ENCODE measurements at regions not wholly inside any gene's neighbourhood (a gene's known extent, or its start where the extent isn't known, plus 50 kb on each side); places are given as distances from the start of the nearest gene placed in this dataset.

DNA sequence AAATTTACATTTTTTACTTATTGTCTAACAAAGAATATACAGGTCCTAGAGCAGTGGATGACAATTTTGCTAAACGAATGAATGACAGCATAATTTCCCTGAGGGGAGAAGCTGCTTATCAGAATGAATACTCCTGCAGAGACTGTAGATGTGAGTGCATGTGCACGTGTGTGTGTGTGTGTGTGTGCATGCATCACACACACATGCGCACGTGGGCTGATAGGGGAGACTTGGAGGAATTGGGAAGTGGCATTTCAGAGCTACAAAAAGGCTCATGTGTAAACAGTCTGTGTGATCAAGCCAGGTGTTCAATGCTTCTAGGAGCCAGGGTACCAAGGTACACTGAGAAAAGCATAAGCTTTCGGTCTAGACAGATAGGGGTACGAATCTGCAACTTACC is 93.5 kb upstream of the SASH1 start:
- Histone ChIP-seq H3K9me3 (replicated peaks in 1 of 2; ENCODE audit: control insufficient read depth in 1 of 2, insufficient read depth in 1 of 2, low read length in 2 of 2) (no peaks in the 10 kb centered on the region), H3K4me2 (replicated peaks; ENCODE audit: extremely low read depth, low read length, poor library complexity, severe bottlenecking) (no peak overlapping the region), H4K20me1 (ENCODE audit: insufficient read depth, low read length) (no peaks in the 10 kb centered on the region), H3K36me3 (replicated peaks in 1 of 2; ENCODE audit: control insufficient read depth in 1 of 2, insufficient read depth in 2 of 2, low read length in 2 of 2) (no peaks in the 10 kb centered on the region), H3K9ac (ENCODE audit: insufficient read depth, low read length, poor library complexity, severe bottlenecking) (no peak overlapping the region), H3K79me2 (ENCODE audit: insufficient read depth, low read length) (no peaks in the 10 kb centered on the region), H2AFZ (ENCODE audit: insufficient read depth, low read depth, low read length, poor library complexity, severe bottlenecking) (no peak overlapping the region), H3K4me1 (ENCODE audit: control insufficient read depth in 1 of 2, insufficient read depth in 2 of 2, low read length in 2 of 2) (no peaks in the 10 kb centered on the region), H3K27ac (ENCODE audit: low read depth in 1 of 2, low read length in 2 of 2) (no peak overlapping the region), H3K27me3 (ENCODE audit: control insufficient read depth in 2 of 2, insufficient read depth in 2 of 2, low read length in 2 of 2) (no peaks in the 10 kb centered on the region), H3K4me3 (replicated peaks in 1 of 3; ENCODE audit: low read depth in 2 of 3, low read length in 3 of 3) (no peak overlapping the region)
- Mint-ChIP-seq H3K27ac (no peak overlapping the region), H3K27me3 (ENCODE audit: low read depth in 3 of 3) (peaks cover 7 to 13% (median 7%) of the 10 kb centered on the region in 3 donors), H3K4me3 (no peak overlapping the region), H3K9me3 (peaks cover 0 to 3% (median 0%) of the 10 kb centered on the region in 7 donors), H3K36me3 (no peaks in the 10 kb centered on the region), H3K4me1 (no peaks in the 10 kb centered on the region)
- TF ChIP-seq, protein P1, sequence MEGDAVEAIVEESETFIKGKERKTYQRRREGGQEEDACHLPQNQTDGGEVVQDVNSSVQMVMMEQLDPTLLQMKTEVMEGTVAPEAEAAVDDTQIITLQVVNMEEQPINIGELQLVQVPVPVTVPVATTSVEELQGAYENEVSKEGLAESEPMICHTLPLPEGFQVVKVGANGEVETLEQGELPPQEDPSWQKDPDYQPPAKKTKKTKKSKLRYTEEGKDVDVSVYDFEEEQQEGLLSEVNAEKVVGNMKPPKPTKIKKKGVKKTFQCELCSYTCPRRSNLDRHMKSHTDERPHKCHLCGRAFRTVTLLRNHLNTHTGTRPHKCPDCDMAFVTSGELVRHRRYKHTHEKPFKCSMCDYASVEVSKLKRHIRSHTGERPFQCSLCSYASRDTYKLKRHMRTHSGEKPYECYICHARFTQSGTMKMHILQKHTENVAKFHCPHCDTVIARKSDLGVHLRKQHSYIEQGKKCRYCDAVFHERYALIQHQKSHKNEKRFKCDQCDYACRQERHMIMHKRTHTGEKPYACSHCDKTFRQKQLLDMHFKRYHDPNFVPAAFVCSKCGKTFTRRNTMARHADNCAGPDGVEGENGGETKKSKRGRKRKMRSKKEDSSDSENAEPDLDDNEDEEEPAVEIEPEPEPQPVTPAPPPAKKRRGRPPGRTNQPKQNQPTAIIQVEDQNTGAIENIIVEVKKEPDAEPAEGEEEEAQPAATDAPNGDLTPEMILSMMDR (IDR thresholded peaks at IDR 0.05) = no peak
- no peak for DNase-seq
- WGBS (ENCODE audit: insufficient coverage) = 77% methylated on average over 3 of the region's 6 CpGs
- intact Hi-C loops (cut with micrococcal nuclease) = no loop called here

DNA sequence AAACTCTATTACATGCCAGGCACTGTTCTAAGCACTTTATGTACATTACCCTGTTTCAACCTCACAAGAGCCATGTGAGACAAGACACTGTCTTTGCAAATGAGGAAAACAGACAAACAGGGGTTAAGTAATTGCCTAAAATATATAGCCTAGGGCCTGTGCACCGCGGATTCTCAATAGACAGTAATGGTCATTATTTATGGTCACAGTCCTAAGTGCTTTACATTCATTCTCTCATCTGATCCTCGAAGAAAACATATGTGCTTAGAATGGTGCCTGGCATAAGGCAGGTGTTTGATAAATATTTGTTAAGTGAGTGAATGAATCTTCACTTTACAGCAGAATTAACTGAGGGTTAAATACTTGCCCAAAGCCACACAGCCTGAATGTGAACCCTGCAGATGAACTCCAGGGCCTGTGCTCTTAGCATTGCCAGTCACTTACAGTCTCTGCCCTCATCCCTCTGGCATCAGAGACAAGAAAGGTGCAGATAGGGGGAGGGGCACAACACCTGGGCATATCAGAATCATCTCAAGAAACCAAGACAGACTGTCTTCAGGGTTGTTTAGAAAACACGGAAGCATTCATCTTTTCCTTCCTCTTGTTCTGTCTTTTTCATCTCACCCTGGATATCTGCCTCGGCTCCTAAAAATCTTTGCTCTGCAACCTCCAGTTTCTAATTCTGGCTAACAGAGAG is 92.8 kb upstream of the SASH1 start:
- intact Hi-C loops (cut with micrococcal nuclease) = no loop called here
- no peaks in the 10 kb centered on the region for H3K4me1 Mint-ChIP-seq
- H3K9ac ChIP-seq (ENCODE audit: insufficient read depth, low read length, poor library complexity, severe bottlenecking) = no peak overlapping the region

More for the DNA sequence above, 92.8 kb upstream of the SASH1 start:
- no peak overlapping the region for H3K4me3 ChIP-seq (replicated peaks in 1 of 3; ENCODE audit: low read depth in 2 of 3, low read length in 3 of 3)
- no peaks in the 10 kb centered on the region for H4K20me1 ChIP-seq (ENCODE audit: insufficient read depth, low read length)
- no peak overlapping the region for H3K27ac ChIP-seq (ENCODE audit: low read depth in 1 of 2, low read length in 2 of 2)
- Mint-ChIP-seq H3K36me3 (no peaks in the 10 kb centered on the region), H3K27me3 (ENCODE audit: low read depth in 3 of 3) (peaks cover 7 to 14% (median 7%) of the 10 kb centered on the region in 3 donors), H3K9me3 (peaks cover 0 to 3% (median 0%) of the 10 kb centered on the region in 7 donors), H3K4me3 (no peak overlapping the region), H3K27ac (no peak overlapping the region)
- H3K36me3 ChIP-seq (replicated peaks in 1 of 2; ENCODE audit: control insufficient read depth in 1 of 2, insufficient read depth in 2 of 2, low read length in 2 of 2) = no peaks in the 10 kb centered on the region
- no peaks in the 10 kb centered on the region for H3K4me1 ChIP-seq (ENCODE audit: control insufficient read depth in 1 of 2, insufficient read depth in 2 of 2, low read length in 2 of 2)
- H3K79me2 ChIP-seq (ENCODE audit: insufficient read depth, low read length) = no peaks in the 10 kb centered on the region
- TF ChIP-seq, protein P1 (IDR thresholded peaks at IDR 0.05) = no peak
- H3K27me3 ChIP-seq (ENCODE audit: control insufficient read depth in 2 of 2, insufficient read depth in 2 of 2, low read length in 2 of 2) = no peaks in the 10 kb centered on the region
- 100% methylated on average over 1 of the region's 5 CpGs for WGBS (ENCODE audit: insufficient coverage)
- H3K4me2 ChIP-seq (replicated peaks; ENCODE audit: extremely low read depth, low read length, poor library complexity, severe bottlenecking) = no peak overlapping the region
- no peak for DNase-seq
- H3K9me3 ChIP-seq (replicated peaks in 1 of 2; ENCODE audit: control insufficient read depth in 1 of 2, insufficient read depth in 1 of 2, low read length in 2 of 2) = no peaks in the 10 kb centered on the region
- H2AFZ ChIP-seq (ENCODE audit: insufficient read depth, low read depth, low read length, poor library complexity, severe bottlenecking) = no peak overlapping the region
